HG02678 (cell line): ENCODE measurements at regions not wholly inside any gene's neighbourhood (a gene's known extent, or its start where the extent isn't known, plus 50 kb on each side); places are given as distances from the start of the nearest gene placed in this dataset.
"Not testable (repeated sequence)": the region's sequence is repeated elsewhere in the genome, so short reads cannot be mapped to it uniquely, and the experiment has no call there.

ENCODE experiments used
- ATAC-seq: cut with Tn5 transposase; IDR thresholded peaks from one replicate; pipeline ENCODE4 v1.9.1; 2021; ENCODE audit warnings: mild to moderate bottlenecking, moderate library complexity; ENCODE audit not compliant: unreplicated experiment

DNA sequence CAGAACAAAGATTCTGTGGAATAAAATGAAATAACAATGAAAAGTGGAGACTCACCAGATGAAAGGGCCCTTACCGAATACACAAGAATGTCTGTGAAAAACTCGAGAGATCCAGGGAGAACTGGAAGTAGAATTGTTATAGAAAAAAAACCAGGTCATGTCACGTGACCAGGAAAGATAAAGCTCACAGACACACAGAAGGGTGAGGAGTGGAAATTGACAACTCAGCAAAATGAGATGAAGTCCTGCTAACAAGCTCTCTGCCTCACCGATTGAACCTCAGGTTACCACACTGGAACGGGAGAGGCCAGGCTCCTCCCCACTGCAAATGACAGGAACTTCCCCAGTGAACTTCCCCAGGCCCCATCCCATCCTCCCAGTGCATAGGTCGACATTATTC, 1618.0 kb upstream of the PCDH10 start:
- ATAC-seq = no peak

DNA sequence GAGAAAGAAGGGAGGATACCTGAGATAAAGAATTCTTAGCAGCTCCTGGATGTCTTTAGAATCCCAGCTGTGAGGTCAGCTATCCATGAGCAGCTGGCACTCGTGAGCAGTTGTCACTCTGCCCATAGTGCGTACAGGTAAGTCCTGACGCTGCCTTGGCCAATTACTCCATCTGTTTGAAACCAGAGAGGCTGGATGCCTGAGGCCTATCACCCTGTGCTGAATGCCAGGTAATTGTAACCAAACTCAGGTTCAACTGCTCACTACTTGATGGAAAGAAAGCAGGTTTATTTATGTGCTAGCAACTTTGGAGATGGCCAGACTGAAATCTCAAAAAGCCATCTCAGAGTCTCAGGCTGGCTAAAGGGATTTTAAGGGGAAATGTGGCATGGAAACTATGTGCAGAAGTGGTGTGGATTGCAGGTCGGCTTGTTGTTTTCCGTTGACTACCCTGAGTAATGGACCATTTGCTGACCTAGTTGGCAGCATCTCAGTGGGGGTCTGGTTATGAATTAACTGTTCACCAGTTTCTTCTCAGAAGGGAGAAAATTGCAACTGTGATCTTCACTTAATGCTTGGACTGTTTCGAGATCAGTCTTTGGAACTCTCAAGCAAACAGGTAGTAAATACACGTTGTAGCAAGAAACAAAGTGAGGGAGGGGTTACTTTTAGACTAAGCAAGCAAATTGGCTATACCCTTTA, 1614.0 kb upstream of the PCDH10 start:
- ATAC-seq = no peak

DNA sequence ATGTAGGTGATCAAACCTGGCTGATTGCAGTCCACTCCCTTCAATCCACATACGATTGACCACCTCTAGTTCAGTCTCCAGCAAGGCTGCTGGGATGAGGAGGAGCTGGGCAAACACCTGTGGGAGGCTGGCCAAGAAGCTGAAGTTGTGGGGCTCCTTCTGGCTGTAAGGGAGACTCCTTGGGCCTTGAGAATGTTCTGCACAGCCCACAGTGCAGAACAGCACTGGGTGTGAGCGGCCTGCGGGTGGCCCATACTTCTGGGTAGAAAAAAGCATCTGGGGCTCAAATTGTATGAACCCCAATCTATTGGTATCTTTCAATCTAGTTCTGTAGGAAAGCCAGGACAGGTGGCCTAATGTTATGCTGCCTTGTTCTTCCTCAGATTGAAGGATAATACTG, 1608.8 kb upstream of the PCDH10 start:
- ATAC-seq = no peak

DNA sequence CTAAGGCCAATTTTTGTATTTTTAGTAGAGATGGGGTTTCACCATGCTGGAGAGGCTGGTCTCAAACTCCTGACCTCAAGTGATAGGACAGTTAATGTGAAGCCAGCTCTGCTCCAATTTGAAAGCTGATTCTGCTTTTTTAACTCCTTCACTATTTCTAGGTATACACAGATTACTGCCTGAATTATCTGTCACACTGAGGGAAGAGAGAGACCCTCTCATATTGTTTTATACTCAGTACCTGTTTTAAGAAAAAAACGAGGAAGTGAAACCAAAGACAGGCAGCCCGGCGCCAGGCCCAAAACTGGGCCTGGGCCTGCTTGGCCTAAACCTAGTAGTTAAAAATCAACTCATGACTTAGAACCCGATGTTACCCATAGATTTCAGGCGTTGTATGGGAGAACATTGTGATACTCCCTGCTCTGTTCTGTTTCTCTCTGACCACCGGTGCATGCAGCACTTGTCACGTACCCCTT, 1601.5 kb upstream of the PCDH10 start:
- ATAC-seq = peak; percentile 82

DNA sequence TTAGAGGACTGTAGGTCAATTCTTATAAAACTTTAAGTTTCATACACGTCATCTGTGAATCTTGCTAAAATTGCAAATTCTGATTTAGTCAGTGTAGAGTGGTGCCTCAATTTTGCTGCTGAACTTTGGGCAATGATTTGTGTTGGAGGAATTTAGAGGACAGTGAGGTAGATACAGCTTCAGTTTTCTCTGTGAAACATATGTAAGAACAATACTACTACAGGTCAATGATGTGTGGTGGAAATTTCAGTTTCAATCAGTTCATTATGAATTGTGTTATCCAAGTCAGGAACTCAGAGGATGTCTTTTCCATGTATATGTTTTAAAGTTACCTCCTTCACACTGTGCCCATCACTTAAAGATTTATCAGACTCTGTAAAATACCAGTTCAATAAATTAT, 1597.8 kb upstream of the PCDH10 start:
- no peak for ATAC-seq

DNA sequence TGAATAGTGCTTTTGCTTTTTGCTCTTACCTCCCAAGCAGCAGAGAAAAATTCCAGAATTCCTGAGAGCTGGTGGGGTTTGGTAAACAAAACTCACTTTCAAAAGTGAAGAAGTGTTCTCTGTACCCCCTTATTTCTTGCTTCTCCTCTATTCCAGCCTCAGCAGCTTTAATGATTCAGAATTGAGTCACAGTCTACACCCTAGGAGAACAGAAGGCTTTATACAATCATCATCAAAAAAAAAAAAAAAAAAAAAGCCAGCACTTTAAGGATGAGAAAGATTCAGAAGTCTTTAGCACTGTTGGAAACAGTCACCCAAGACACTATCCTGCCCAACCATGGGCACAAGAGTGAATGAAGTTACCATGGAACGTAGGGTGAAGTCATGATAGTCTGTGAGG, 1583.1 kb upstream of the PCDH10 start:
- no peak for ATAC-seq

DNA sequence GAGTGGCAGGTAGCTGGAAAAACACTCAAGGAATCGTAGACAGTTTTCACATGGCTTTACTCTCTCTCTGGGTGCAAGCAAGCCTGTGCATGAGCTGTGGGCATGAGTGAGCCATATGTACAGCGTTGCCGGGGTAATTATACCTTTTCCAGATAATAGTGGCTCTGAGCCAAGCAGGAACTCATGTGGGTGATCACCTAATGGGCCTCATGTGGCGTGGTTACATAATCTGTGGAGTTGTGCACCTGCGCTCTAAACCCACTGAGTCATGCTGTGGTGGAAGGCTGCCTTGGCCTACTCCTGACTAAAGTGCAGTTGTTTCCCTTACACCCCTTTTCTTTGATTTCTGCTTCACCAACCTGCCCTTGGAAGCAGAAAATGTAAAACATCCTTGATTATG, 1564.5 kb upstream of the PCDH10 start:
- no peak for ATAC-seq

DNA sequence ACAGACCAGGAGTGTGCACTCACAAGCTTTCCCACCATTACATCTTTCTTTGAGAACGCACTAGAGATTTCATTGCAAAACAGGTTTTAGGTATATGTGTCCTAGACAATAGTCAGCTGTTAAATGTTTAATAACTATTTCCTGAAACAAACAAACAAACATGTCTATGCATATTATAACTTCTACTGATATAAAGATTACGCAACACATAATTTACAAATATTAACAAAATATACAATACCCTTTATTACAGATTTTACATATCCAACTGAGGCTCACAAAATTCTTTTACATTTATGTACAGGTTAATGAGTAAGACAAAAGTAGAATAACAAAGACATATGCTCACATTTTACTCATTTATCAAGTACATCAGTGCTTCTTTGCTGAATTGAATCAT, 1554.0 kb upstream of the PCDH10 start:
- ATAC-seq = no peak

DNA sequence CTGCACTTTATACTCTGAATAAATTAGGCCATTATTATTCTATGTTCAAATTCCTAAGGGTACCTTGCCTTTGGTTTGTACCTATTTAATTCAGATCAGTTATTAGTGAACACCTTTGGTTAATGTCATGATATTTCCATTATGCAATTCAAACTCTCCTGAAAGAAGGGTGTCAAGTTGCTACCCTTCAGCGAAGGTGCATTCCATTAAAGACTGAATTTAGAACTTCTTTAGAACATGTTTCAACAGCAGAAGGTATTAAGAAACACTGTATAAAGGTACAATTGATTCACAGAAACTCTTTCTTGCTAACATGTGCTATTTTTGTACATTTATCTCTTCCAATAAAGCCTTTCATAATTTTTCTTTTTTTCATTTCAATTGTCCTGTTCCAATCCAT, 1545.4 kb upstream of the PCDH10 start:
- no peak for ATAC-seq

DNA sequence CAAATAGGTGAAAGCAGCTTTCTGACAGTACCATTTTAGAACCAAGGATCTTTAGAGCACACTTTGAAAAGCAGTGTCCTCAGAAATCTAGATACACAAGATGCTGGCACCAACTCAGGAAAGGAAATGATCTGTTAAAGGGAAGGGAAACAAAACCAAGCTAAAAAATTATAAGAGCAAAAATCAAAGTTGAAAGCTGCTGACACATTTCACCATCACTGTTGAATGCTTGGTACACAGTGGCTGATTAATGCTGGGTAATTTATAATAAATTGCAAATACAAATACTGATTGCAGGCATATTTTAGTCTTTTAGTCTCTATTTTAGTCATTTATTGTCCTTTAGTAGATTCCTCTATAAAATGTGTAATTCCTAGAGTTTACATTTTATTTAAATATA, 1540.1 kb upstream of the PCDH10 start:
- no peak for ATAC-seq

DNA sequence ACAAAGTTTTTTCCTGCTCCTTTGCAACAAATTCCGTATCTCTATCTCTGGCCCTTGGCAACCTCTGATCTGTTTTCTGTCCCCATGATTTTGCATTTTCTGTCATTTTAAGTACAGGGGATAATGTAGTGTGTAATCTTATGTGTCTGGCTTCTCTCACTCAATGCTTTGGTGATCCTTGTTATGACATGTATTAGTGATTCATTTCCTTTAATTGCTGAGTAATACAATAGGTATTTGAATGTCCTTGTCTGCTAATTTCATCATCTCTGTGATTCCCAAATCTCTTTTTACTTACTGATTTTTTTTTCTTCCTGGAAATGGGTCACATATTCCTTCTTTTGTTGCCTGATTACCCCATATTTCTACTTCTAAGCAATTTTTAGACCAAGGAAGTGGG, 1538.6 kb upstream of the PCDH10 start:
- not testable (repeated sequence) for ATAC-seq

DNA sequence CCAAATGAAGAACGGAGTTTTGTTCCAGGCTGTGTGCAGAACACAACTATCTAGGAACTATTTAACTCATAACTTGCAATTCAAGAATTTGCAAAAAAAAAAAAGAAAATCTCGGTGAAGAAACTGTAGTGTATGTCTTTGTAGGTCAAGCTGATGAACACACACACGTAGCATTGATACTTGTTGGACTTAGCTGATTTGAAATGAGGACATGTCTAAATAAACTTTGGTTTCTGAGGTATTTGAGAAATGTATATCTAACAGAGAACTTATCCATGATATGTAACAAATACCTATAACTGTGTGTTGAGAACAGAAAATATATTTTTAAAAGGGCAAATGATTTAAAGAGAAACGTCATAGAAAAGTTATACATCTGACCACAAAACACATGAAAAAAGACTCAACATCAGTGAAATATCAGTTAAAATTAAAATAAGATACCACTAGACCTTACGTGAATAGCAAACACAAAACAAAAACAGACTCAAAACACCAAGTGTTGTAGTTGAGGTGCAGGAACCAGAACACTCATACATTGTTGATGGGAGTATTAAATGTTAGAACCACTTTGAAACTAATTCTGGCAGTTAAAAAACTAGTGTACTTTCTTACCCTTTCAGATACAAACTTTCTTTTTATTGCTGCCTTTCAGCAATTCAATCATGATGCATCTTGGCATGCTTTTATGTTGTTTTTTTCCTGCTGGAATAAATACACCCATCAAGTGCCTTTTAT, 1535.8 kb upstream of the PCDH10 start:
- peak; percentile 45 for ATAC-seq

DNA sequence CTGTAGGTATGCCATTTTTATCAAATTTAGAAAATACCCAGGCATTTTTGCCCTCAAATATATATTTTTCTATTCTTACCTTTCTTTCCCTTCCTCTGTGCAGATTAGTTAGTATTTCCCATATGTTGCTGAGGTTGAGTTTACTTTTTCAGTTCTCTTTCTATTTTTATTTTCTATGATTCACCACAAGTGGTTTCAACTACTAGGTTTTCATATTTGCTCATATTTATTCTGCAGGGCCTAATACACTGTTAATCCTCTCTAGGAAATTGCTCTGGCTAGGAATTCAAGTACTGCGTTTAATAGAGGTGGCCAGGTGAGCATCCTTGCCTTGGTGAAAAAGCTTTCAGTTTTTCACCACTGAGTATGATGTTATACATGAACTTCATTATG, 1535.3 kb upstream of the PCDH10 start:
- peak; percentile 92 for ATAC-seq

DNA sequence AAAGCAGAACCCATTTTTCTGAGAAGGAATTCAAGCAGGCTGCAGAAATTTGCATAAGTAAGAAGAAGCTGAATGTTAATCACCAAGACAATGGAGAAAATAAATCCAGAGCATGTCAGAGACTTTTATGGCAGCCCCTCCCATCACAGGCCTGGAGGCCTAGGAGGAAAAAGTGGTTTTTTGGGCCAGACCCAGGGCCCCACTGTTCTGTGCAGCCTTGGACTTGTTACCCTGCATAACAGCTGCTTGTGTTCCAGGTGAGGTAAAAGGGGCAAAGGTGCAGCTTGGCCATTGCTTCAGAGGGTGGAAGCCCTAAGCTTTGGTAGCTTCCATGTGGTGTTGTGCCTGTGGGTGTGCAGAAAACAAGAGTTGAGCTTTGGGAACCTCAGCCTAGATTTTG, 1516.2 kb upstream of the PCDH10 start:
- no peak for ATAC-seq

DNA sequence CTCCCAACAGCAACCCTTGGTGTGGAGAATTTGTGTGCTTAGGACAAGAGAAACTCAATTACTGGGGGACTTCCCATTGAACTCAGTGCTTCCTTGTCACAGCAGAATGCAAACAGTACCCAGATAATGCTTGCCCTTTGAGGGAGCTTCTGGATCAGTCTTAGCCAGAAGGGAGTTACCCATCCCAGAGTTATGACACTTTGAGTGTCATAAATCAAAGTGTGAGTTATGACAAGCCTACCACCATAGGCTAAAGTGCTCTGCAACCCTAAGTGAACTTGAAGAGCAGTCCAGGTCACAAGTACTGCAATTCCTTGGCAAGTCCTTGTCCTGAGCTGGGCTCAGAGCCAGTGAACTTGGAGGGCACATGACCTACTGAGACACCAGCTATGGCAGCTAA, 1513.9 kb upstream of the PCDH10 start:
- ATAC-seq = no peak

DNA sequence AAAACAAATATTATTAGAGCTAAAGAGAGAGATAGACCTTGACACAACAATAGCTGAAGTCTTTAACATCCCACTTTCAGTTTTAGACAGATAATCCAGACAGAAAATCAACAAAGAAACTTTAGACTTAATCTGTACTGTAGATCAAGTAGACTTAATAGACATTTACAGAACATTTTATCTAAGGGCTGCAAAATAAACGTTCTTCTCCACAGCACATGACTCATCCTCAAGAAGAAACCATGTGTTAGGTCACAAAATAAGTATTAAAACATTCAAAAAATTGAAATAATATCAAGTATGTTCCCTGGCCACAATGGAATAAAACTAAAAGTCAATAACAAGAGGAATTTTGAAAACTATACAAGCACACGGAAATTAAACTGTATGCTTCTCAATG, 1510.3 kb upstream of the PCDH10 start:
- ATAC-seq = no peak

DNA sequence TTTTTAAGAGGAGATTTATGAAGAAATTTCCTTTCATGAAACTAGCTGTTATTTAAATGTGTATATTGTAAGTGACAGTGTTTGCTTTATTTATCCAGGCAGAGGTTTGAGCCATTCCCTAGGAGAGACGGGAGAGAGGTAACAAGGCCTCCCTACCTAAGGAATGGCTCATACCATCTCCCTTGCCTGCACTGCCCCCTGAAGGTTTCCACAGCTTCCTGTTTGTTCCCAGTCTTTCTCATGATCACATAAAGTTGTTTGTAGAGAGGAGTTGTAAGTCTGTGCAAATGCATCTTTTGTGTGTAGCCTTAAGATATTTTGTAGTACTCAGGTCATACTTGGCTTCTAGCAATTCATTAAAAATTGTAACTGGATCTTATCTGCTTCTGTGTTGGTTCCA, 1504.5 kb upstream of the PCDH10 start:
- ATAC-seq = no peak

DNA sequence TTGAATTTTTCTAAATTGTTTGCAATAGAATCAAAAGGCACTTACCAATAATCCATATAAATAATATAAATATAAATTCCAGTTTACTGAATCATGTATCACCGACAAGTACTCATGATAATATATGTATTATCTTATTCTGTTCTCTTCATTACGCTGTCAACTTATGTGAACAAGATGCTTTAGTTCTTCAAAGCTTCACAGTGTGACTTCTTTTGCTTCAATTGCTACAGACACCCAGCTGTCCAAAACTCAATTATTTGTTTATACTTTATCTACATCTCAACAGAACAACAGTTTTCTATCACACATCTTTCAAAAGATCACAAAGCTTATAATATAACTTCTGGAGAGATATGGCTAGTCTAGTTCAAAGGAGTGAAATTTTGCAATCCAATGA, 1499.9 kb upstream of the PCDH10 start:
- no peak for ATAC-seq

DNA sequence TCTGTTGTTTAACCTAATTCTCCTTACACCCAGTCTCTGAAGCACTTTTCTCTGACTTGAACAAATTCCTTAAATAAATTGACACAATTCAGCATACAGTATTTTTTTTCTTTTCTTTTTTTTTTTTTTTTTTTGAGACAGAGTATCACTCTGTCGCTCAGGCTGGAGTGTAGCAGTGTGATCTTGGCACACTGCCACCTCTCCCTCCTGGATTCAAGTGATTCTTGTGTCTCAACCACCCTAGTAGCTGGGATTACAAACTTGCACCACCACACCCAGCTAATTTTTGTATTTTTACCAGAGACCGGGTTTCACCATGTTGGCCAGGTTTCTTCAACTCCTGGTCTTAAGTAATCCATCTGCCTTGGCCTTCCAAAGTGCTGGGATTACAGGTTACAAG, 1498.1 kb upstream of the PCDH10 start:
- ATAC-seq = no peak

DNA sequence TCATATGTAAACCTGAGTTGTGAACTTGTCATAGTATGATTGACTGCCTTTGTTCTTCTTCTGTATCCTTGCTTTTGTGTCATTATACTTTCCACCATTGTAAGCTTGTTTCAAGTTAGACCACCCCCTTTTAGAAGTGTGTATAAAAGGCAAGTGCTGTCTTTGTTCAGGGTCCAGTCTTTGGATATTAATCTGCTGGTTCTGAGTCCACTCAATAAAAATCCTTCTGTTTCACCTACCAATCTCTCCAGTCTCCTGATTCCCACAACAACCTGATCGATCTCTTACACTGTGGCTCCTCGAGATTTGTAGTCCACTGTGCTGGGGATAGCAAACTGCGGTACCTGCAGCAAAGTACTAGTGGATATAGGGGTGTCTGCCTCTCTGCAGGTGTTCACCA, 1465.8 kb upstream of the PCDH10 start:
- not testable (repeated sequence) for ATAC-seq

DNA sequence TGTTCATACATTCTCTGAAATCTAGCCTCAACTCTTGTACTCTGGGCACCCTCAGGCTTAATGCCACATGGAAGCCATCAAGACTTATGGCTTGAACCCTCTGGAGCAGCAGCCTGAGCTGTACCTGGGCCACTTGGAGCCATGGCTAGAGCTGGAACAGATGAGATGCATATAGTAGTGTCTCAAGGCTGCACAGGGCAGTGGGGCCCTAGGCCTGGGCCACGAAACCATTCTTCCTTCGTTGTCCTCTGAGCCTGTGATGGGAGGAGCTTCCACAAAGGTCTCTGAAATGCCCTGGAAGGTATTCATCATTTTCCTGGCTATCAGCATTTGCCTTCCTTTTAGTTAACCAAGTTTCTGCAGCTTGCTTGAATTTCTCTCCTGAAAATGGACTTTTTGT, 1427.2 kb upstream of the PCDH10 start:
- no peak for ATAC-seq

DNA sequence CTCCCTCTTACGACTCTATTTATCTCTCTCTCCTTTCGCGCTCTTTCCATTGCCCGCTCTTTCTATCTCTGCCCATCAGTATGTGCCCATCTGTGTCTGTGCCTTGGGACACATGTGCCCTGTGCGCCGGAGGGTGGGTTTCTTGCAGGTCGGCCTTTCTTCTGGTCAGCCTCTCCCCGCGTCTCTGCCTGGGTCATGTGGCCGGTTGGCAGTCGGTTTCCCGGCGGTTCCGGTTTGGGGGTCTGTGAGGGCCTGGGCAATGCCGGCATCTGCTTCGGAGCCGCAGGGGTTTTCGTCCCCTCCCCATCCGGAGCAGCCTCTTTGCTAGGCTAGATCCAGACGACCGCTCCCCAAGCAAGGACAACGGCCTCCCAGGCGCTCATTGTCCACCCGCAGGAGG, 1426.0 kb upstream of the PCDH10 start:
- ATAC-seq = not testable (repeated sequence)

DNA sequence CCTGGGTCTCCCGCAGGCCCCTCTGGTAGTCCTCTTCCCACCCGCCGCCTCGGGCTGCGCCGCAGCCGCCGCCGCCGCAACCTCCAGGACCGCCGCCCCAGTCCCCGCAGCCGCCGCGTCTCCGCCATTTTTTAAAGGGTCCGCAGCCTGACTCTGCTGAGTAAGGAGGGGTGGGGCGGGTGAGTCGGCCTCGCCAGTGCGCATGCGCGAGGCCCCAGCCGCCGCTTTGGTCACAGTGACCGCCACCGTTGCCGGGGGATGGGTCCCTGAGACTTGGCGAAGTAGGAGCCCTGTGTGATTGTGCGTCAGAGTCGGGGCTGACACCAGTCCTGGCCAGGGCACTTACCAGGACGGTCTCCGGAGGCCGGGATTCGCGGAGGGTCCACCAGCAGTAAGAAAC, 1424.2 kb upstream of the PCDH10 start:
- not testable (repeated sequence) for ATAC-seq
